Choroid plexus epithelial cell (primary cell): ENCODE measurements at regions not wholly inside any gene's neighbourhood (a gene's known extent, or its start where the extent isn't known, plus 50 kb on each side); places are given as distances from the start of the nearest gene placed in this dataset.
"Not testable (repeated sequence)": the region's sequence is repeated elsewhere in the genome, so short reads cannot be mapped to it uniquely, and the experiment has no call there.

Experiments
- DNase-seq: peaks from one replicate; pipeline ENCODE4 v3.0.0-alpha.2; 2010; ENCODE audit warnings: low read depth
- H3K4me3 ChIP-seq: 2 replicates; pipeline ENCODE4 v1.5.1; 2011; ENCODE audit warnings: low read depth, mild to moderate bottlenecking, control low read depth, low read length, moderate library complexity
- CTCF ChIP-seq: conservative IDR thresholded peaks from 2 replicates; pipeline ENCODE4 v1.5.1; 2011; ENCODE audit warnings: low read depth, mild to moderate bottlenecking, control low read depth, inconsistent platforms, low read length, moderate library complexity

DNA sequence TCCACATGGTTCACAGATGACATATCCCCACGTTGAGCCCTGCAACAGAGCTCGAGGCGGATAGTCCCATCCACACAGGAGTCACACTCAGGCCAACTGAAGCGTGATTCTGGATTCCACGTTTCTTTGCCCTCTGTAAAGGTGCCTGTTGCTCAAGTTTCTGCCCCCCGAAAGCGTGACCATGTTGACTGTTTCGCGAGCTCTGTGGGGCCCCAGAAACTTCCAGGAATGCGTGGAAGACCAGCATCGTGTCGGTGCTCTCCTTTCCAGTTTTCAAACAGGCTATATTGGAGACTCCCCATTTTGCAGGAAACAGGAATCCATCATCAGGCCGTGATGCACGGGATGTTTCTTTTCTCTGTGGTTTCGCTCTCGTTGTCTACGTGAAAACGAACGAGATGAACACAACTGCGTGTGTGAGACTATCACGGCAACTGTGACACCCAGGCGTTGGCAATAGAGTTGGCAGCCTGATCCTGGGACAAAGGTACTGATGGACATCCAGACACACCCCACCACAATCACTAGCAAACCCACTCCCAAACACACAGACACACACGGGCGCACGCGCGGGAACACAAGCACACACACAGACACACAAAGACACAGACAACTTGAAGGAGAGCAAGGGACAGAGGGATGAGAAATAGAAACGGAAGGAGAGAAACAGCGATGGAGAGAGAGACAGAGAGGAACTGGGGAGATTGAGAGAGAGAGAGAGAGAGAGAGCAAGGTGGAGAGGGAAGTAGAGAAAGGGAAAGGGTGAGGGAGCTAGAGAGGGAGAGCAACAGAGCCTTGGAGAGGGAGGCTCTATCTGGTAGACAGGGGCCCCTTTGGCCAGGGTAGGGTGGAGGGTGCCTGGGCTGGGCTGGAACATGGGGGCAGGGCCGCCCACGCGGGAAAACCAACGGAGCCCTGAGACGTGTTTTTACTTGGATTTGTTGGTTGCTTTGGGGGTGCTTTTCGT is 1609.3 kb downstream of the SPATA31A7 start:
- peak; percentile 63 for DNase-seq
- peak overlapping the region; percentile 74 for H3K4me3 ChIP-seq

GRCh38 chr9:62799851-62800371 is 1610.1 kb downstream of the SPATA31A7 start:
- peak; percentile 35 for DNase-seq
- H3K4me3 ChIP-seq, result peak overlapping the region; percentile 74

DNA sequence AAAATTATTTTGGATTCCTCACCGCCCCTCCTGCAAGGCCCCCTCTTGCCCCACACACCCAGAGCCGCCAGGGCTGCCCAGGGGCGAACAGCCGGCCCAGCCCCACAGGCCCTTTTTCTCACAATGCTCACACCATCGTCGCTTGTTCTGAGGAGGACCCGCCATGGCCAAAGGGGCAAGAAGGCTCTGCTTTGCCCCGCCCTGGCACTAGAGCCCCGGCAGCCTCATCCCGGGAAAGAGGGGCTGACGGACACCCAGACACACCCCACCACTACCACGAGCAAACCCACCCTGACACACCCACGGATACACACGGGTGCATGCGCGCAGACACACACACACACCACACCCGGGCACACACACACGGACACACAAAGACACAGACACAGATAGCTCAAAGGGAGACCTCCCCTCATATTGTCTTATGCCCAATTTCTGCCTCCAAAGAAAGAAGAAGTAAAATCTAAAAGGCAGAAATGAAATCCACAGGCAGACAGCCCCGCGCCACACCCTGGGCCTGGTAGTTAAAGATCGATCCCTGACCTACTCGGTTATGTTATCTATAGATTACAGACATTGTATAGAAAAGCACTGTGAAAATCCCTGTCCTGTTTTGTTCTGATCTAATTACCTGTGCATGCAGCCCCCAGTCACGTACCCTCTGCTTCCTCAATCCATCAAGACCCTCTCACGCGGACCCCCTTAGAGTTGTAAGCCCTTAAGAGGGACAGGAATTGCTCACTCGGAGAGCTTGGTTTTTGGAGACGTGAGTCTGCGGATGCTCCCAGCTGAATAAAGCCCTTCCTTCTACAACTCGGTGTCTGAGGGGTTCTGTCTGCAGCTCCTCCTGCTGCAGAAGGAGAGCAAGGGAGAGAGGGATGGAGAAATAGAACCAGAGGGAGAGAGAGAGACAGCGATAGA is 1610.9 kb downstream of the SPATA31A7 start:
- peak overlapping the region; percentile 74 for H3K4me3 ChIP-seq
- peak; percentile 57 for DNase-seq

- peak overlapping the region; percentile 74 for H3K4me3 ChIP-seq
- peak; percentile 9 for DNase-seq
Measured at GRCh38 chr9:62801372-62801811, 1611.6 kb downstream of the SPATA31A7 start.

GRCh38 chr9:62801961-62802718 is 1612.3 kb downstream of the SPATA31A7 start:
- TF ChIP-seq CTCF, result peak; percentile 12
- DNase-seq, result peak; percentile 78

DNA sequence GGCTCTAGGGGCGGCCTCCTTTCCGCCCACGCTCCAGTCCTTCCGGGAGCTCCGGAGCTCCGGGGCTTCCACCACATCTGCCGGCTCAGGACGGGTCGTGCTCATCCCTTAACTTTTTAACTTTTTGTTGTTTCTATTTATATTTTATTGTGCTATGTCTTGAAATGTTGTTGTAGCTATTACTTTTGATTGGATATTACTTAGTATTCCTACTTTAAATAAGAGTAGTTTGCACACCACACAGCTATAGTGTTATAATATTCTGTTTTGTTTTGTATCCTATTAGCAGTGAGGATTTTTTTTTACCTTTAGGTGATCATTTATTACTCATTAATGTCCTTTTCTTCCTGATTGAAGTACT is 1612.9 kb downstream of the SPATA31A7 start:
- not testable (repeated sequence) for DNase-seq
- H3K4me3 ChIP-seq, result peak overlapping the region; percentile 74

More at GRCh38 chr9:62801961-62802718, 1612.3 kb downstream of the SPATA31A7 start:
- H3K4me3 ChIP-seq, result peak overlapping the region; percentile 74

DNA sequence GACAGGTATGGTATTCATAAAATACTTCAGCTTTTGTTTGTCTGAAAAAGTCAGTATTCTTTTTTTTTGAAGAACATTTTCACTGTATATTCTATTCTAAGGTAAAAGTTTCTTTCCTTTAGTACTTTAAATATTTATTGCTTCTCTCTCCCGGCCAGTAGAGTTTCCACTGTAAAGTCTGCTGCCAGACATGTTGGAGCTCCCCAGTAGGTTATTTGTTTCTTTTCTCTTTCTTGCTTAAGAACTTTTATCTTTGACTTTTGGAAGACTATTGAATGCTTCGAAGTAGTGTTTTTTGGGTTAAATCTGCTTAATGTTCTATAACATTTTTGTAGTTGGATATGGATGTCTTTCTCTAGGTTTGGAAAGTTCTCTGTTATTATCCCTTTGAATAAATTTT is 1613.3 kb downstream of the SPATA31A7 start:
- peak overlapping the region; percentile 11 for H3K4me3 ChIP-seq
- peak; percentile 23 for DNase-seq

- not testable (repeated sequence) for H3K4me3 ChIP-seq, DNase-seq
Measured at GRCh38 chr9:62804314-62804713, 1614.5 kb downstream of the SPATA31A7 start.

- DNase-seq, H3K4me3 ChIP-seq: not testable (repeated sequence)
Measured at GRCh38 chr9:62807424-62807823, 1617.6 kb downstream of the SPATA31A7 start.

- H3K4me3 ChIP-seq, result not testable (repeated sequence)
- peak; percentile 1 for DNase-seq
Measured at GRCh38 chr9:62808081-62808480, 1618.2 kb downstream of the SPATA31A7 start.

GRCh38 chr9:62810318-62810717 is 1620.5 kb downstream of the SPATA31A7 start:
- DNase-seq, result not testable (repeated sequence)

DNA sequence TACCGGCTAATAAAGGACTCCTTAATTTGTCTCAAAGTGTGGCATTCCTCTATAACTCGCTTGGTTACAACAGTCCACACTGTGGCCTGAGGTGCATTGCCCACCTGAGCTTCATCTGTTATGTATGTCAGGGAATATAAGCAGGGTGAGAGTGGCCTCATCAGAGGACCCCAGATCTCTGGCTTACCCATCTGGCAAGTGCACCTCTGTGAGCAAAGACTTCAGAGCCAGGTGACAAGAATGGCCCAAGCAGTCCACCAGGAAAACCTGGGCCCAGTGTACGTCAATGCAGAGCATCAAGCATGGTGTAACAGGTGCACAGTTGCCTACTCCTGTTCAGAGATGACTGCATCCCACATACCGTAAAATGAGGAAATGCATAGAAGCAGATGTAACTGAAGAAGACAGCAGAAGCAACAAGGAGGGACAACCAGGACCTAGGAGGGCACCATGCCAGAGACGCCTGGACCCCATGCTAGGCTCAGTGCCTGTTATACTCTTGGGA is 1621.0 kb downstream of the SPATA31A7 start:
- H3K4me3 ChIP-seq, DNase-seq: not testable (repeated sequence)

More at GRCh38 chr9:62810318-62810717, 1620.5 kb downstream of the SPATA31A7 start:
- H3K4me3 ChIP-seq, result not testable (repeated sequence)

DNA sequence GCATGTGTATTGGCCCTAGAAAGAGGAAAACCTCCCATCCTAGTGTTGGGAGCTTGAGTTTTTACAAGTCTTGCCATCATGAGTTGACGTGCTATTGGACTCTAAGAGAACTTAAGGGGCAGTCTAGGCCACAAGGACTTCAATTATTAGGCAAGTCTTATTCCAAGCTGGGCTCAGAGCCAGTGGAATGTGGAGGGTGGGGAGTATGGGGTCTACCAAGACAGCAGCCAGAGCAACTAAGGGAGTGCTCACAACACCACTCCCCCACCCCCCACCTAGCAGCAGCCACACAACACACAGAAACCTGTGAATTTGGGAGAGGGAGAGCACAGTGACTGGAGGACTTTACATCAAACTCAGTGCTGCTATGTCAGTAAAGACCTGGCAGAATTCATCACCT is 1625.6 kb downstream of the SPATA31A7 start:
- peak; percentile 15 for DNase-seq
- not testable (repeated sequence) for H3K4me3 ChIP-seq

DNA sequence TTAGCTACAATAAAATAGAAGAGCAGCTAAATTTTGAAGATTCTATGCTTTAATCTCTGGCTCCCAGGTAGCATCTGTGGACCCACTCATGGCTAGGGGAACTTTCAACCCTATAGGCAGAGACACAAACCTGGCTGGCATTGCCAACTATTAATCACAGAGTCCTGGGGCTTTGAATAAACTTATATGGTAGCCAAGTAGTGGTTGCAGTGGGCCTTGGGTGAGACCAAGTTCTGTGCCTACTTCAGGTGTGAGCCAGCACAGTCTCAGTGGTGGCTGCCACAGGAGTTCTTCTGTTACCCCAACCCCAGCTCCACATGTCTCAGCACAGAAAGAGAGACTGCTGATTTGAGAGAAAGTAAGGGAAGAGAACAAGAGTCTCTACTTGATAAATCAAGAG is 1626.5 kb downstream of the SPATA31A7 start:
- not testable (repeated sequence) for H3K4me3 ChIP-seq, DNase-seq

DNA sequence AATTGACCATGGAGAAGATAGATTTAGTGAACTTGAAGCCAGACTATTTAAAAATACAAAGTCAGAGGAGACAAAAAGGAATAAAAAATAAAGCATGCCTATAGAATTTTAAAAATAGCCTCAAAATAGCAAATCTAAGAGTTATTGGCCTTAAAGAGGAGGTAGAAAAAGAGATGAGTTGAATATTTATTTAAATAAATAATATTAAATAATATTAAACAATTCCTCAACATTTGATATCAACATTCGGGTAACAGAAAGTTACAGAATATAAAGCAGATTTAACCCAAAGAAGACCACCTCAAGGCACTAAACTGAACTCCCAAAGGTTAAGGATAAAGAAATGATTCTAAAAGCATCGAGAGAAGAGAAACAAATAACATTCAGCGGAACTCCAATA is 1627.4 kb downstream of the SPATA31A7 start:
- H3K4me3 ChIP-seq, DNase-seq: not testable (repeated sequence)

- DNase-seq, H3K4me3 ChIP-seq: not testable (repeated sequence)
Measured at GRCh38 chr9:62822185-62822584, 1632.3 kb downstream of the SPATA31A7 start.
